GM19468 (cell line): ENCODE measurements at regions not wholly inside any gene's neighbourhood (a gene's known extent, or its start where the extent isn't known, plus 50 kb on each side); places are given as distances from the start of the nearest gene placed in this dataset.
"Not testable (repeated sequence)": the region's sequence is repeated elsewhere in the genome, so short reads cannot be mapped to it uniquely, and the experiment has no call there.

Experiments used
- ATAC-seq: cut with Tn5 transposase; IDR thresholded peaks from one replicate; pipeline ENCODE4 v1.9.1; 2021; ENCODE audit warnings: mild to moderate bottlenecking, moderate library complexity, moderate number of reproducible peaks; ENCODE audit not compliant: unreplicated experiment; ENCODE audit errors: extremely low read depth

GRCh38 chr13:97520061-97520460 is 86.1 kb downstream of the RAP2A start:
- ATAC-seq: no peak

GRCh38 chr13:97520866-97521265 is 86.9 kb downstream of the RAP2A start:
- ATAC-seq: no peak

- no peak for ATAC-seq
These were observed 87.8 kb downstream of the RAP2A start for GRCh38 chr13:97521726-97522125.

GRCh38 chr13:97522243-97522642 is 88.3 kb downstream of the RAP2A start:
- no peak for ATAC-seq

- no peak for ATAC-seq
These were observed 92.6 kb downstream of the RAP2A start for GRCh38 chr13:97526556-97526955.

GRCh38 chr13:97528518-97528917 is 94.5 kb downstream of the RAP2A start:
- no peak for ATAC-seq

- ATAC-seq: no peak
These were observed 100.6 kb downstream of the RAP2A start for GRCh38 chr13:97534540-97534939.

GRCh38 chr13:97535614-97536013 is 101.6 kb downstream of the RAP2A start:
- no peak for ATAC-seq

- peak; percentile 72 for ATAC-seq
These were observed 103.1 kb downstream of the RAP2A start for GRCh38 chr13:97537110-97537509.

- no peak for ATAC-seq
These were observed 104.2 kb downstream of the RAP2A start for GRCh38 chr13:97538203-97538602.

GRCh38 chr13:97539651-97540610 is 106.0 kb downstream of the RAP2A start:
- peak; percentile 31 for ATAC-seq

- ATAC-seq: no peak
These were observed 106.7 kb downstream of the RAP2A start for GRCh38 chr13:97540696-97541095.

GRCh38 chr13:97542102-97542685 is 108.2 kb downstream of the RAP2A start:
- ATAC-seq: no peak

- no peak for ATAC-seq
These were observed 110.2 kb downstream of the RAP2A start for GRCh38 chr13:97544031-97544765.

- ATAC-seq: not testable (repeated sequence)
These were observed 111.1 kb downstream of the RAP2A start for GRCh38 chr13:97544971-97545499.

- no peak for ATAC-seq
These were observed 114.2 kb downstream of the RAP2A start for GRCh38 chr13:97548138-97548537.

- no peak for ATAC-seq
These were observed 114.7 kb downstream of the RAP2A start for GRCh38 chr13:97548711-97549110.

GRCh38 chr13:97549201-97549600 is 115.2 kb downstream of the RAP2A start:
- no peak for ATAC-seq

GRCh38 chr13:97554496-97554895 is 120.5 kb downstream of the RAP2A start:
- no peak for ATAC-seq

- no peak for ATAC-seq
These were observed 121.1 kb downstream of the RAP2A start for GRCh38 chr13:97555034-97555433.

- ATAC-seq: no peak
These were observed 125.1 kb downstream of the RAP2A start for GRCh38 chr13:97559030-97559429.
